Ascending aorta (tissue), 2 donors: ENCODE measurements at regions not wholly inside any gene's neighbourhood (a gene's known extent, or its start where the extent isn't known, plus 50 kb on each side); places are given as distances from the start of the nearest gene placed in this dataset.
"Not testable (repeated sequence)": the region's sequence is repeated elsewhere in the genome, so short reads cannot be mapped to it uniquely, and the experiment has no call there.

Experiments used
- DNase-seq, 2 donors: peaks; one replicate each; pipeline ENCODE4 v3.0.0-alpha.2; 2019; ENCODE audit warnings: low spot score in 2 of 2
- H3K27ac ChIP-seq, 2 donors: fragments of 200-600 bp; sonication (generic); one replicate each; pipeline ENCODE4 v1.5.1; 2016 to 2017; ENCODE audit warnings: mild to moderate bottlenecking in 1 of 2
- H3K27me3 ChIP-seq: fragments of 200-600 bp; sonication (generic); one replicate; pipeline ENCODE4 v1.5.1; 2017
- H3K36me3 ChIP-seq, 2 donors: fragments of 200-600 bp; sonication (generic); one replicate each; pipeline ENCODE4 v1.5.1; 2016
- H3K4me1 ChIP-seq, 2 donors: fragments of 200-600 bp; sonication (generic); one replicate each; pipeline ENCODE4 v1.5.1; 2016 to 2017; ENCODE audit warnings: mild to moderate bottlenecking in 1 of 2
- H3K4me3 ChIP-seq, 2 donors: fragments of 200-600 bp; sonication (generic); one replicate each; pipeline ENCODE4 v1.5.1; 2016 to 2017; ENCODE audit warnings: mild to moderate bottlenecking in 1 of 2
- H3K9me3 ChIP-seq, 2 donors: fragments of 200-600 bp; sonication (generic); one replicate each; pipeline ENCODE4 v1.5.1; 2016
- CTCF ChIP-seq, 3 experiments: fragments of 200-600 bp in 2 of 3; fragments of 450-650 bp in 1 of 3; sonication (generic) in 2 of 3; IDR thresholded peaks; one replicate each; pipeline ENCODE4 v1.5.1; 2016 to 2019; ENCODE audit warnings: antibody characterized with exemption in 3 of 3, mild to moderate bottlenecking in 1 of 3, moderate library complexity in 1 of 3
- intact Hi-C: fragments of 100-400 bp; cut with DNase I; formaldehyde crosslinking; loops from one replicate; pipeline ENCODE4 v1.15.1; 2023

DNA sequence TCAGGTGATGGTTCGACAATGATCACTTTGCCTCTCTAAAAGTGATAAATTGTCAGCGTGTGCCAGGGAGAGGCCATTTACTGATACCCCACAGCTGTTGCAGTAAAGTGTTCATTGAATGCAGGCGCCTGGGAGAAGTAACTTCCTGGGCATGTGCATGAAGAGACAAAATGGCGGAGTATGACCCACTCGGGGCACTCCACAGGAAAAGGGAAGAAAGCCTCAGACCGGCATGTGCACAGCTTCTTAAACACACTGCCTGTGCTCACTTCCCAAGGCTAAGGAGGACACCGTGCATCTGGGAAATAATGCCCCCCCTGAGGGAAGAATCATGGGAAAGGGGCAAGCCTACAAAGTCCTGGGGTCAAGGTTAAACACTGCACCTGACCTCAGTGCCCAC is 329.5 kb downstream of the ICE1 start:
- H3K36me3 ChIP-seq = no peaks in the 10 kb centered on the region
- no peaks in the 10 kb centered on the region for H3K27me3 ChIP-seq
- H3K27ac ChIP-seq = no peak overlapping the region
- intact Hi-C loops = no loop called here
- TF ChIP-seq CTCF (IDR thresholded peaks at IDR 0.05) = no peak
- no peak overlapping the region for H3K4me3 ChIP-seq
- no peaks in the 10 kb centered on the region for H3K4me1 ChIP-seq
- H3K9me3 ChIP-seq = no peaks in the 10 kb centered on the region
- DNase-seq = no peak

DNA sequence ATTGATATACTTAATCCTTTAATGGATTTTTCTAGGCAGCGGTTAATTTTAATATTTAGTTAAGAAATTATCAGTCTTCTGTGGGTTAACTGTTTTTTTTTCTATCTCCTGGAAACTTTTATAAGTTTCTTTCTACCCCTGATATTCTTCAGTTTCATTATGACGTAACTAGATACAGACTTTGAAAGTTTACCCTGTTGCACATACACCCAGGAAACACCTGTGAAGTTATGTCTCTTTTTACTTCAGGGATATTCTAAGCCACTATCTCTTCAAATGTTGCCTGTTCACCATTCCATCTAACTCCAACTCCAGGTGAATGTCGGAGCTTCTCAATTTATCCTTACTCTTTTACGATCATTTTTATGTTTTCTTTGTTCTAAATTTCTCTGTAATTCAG is 329.0 kb downstream of the ICE1 start:
- Histone ChIP-seq H3K4me1 (no peaks in the 10 kb centered on the region), H3K36me3 (no peaks in the 10 kb centered on the region), H3K27me3 (no peaks in the 10 kb centered on the region), H3K4me3 (no peak overlapping the region), H3K27ac (no peak overlapping the region), H3K9me3 (no peaks in the 10 kb centered on the region)
- intact Hi-C loops = no loop called here
- TF ChIP-seq CTCF (IDR thresholded peaks at IDR 0.05) = no peak
- no peak for DNase-seq

DNA sequence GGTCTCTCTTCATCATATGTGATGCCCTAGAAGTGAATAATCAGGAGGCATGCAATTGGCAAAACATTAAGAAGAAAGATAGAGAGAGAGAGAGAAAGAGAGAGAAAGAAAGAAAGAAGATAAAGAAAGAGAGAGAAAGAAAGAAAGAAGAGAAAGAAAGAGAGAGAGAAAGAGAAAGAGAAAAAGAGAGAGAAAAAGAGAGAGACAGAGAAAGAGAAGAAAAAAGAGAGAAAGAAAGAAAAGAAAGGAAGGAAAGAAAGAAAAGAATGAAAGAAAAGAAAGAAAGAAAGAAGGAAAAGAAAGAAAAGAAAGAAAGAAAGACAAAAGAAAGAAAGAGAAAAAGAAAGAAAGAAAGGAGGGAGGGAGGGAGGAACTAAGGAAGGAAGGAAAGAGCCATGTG is 318.9 kb downstream of the ICE1 start:
- intact Hi-C loops = no loop called here
- no peak for TF ChIP-seq CTCF (IDR thresholded peaks at IDR 0.05)
- no peaks in the 10 kb centered on the region for H3K36me3 ChIP-seq
- no peaks in the 10 kb centered on the region for H3K27me3 ChIP-seq
- no peaks in the 10 kb centered on the region for H3K4me1 ChIP-seq
- DNase-seq = no peak
- H3K27ac ChIP-seq = no peak overlapping the region
- no peak overlapping the region for H3K4me3 ChIP-seq
- peaks cover 6 to 22% of the 10 kb centered on the region in 2 donors for H3K9me3 ChIP-seq

GRCh38 chr5:5739490-5739945 is 317.0 kb downstream of the ICE1 start:
- intact Hi-C loops = no loop called here

GRCh38 chr5:5738797-5739489 is 316.5 kb downstream of the ICE1 start:
- DNase-seq = no peak
- Histone ChIP-seq H3K4me3 (no peak overlapping the region), H3K27ac (no peak overlapping the region), H3K27me3 (no peaks in the 10 kb centered on the region), H3K4me1 (no peaks in the 10 kb centered on the region), H3K9me3 (peaks cover 5 to 6% of the 10 kb centered on the region in 2 donors), H3K36me3 (no peaks in the 10 kb centered on the region)
- no peak for TF ChIP-seq CTCF (IDR thresholded peaks at IDR 0.05)
- intact Hi-C loops = no loop called here

More at GRCh38 chr5:5739490-5739945, 317.0 kb downstream of the ICE1 start:
- Histone ChIP-seq H3K27ac (no peak overlapping the region), H3K4me3 (no peak overlapping the region), H3K9me3 (peaks cover 6 to 9% of the 10 kb centered on the region in 2 donors), H3K27me3 (no peaks in the 10 kb centered on the region), H3K36me3 (no peaks in the 10 kb centered on the region), H3K4me1 (no peaks in the 10 kb centered on the region)
- DNase-seq = no peak
- TF ChIP-seq CTCF (IDR thresholded peaks at IDR 0.05) = no peak

DNA sequence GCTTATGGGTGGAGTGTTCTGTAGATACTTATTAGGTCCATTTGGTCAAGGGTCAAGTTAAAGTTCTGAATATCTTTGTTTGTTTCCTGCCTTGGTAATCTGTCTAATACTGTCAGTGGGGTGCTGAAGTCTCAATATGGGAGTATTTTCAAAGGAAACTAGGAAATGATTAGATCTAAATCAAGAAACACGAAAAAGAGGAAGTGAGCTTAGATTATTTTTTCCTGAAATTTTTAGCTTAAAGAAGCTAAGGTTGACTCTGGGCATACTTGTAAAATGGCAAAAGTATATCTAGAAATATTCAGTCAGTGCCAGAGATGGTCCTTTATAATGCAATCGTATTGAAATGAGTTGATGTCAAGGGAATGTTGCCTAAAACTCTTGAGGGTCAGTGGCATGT is 313.5 kb downstream of the ICE1 start:
- Histone ChIP-seq H3K9me3 (no peaks in the 10 kb centered on the region), H3K4me3 (no peak overlapping the region), H3K27ac (no peak overlapping the region), H3K4me1 (no peaks in the 10 kb centered on the region), H3K27me3 (no peaks in the 10 kb centered on the region), H3K36me3 (no peaks in the 10 kb centered on the region)
- TF ChIP-seq CTCF (IDR thresholded peaks at IDR 0.05) = no peak
- intact Hi-C loops = no loop called here
- DNase-seq = no peak

DNA sequence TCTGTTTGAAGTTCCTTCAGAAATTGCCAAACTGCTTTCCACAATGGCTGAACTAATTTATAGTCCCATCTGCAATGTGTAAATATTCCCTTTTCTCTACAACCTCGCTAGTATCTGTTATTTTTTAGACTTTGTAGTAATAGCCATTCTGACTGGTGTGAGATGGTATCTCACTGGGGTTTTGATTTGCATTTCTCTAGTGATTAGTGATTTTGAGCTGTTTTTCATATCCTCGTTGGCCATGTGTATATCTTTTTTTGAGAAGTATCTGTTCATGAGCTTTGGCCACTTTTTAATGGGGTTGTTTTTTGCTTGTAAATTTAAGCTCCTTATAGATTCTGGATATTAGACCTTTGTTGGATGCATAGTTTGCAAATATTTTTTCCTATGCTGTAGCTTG is 310.6 kb downstream of the ICE1 start:
- H3K4me3 ChIP-seq, H3K27ac ChIP-seq, H3K4me1 ChIP-seq, H3K9me3 ChIP-seq, H3K27me3 ChIP-seq, intact Hi-C loops, DNase-seq, H3K36me3 ChIP-seq: not testable (repeated sequence)
